ENCODE measurements at regions not wholly inside any gene's neighbourhood (a gene's known extent, or its start where the extent isn't known, plus 50 kb on each side); places are given as distances from the start of the nearest gene placed in this dataset.

DNA sequence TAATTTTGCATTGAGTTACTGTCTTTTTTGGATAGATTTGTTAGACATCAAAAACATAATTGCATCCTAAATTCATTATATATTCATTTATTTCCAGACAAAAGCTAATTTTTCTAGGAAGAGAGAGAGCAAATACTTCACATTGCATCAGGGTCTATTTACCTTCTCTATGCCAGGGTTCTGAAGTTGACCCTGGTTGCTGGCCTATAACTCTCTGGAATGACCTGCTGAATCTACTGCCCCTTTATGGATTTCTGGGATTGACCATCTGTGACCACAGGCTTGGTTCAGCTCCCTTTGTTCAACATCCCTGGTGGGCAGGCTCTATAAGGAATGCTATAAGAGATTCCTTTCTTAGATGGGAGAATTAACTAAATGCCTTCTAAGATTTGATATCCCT is 414.8 kb upstream of the STXBP6 start:
- no peak overlapping the region for H3T11ph ChIP-seq (ENCODE audit: low read length)
- H2BK120ac ChIP-seq (ENCODE audit: low read depth, low read length, poor library complexity, severe bottlenecking) = no peak overlapping the region
- no peak overlapping the region for H2AFZ ChIP-seq (ENCODE audit: low read length)
- H3K23ac ChIP-seq (ENCODE audit: insufficient read length, low read depth, low read length) = no peak overlapping the region
- H2BK20ac ChIP-seq (ENCODE audit: low read depth, low read length, poor library complexity, severe bottlenecking) = no peak overlapping the region
- Mint-ChIP-seq H3K27me3 (ENCODE audit: low read depth) (no peaks in the 10 kb centered on the region; the same call in 1 of the 2 replicates), H3K4me1 (peaks cover 23 to 29% of the 10 kb centered on the region in 2 experiments), H3K9me3 (no peaks in the 10 kb centered on the region; a peak in 2 of 5 replicates), H3K27ac (no peak overlapping the region), H3K36me3 (ENCODE audit: insufficient read depth in 1 of 3, low read depth in 3 of 3) (no peaks in the 10 kb centered on the region), H3K4me3 (no peak overlapping the region)
- H3K9ac ChIP-seq (ENCODE audit: extremely low read depth, insufficient read length, low read length) = no peak overlapping the region
- H2BK12ac ChIP-seq (ENCODE audit: insufficient read length, low read depth, low read length) = no peak overlapping the region
- no peak overlapping the region for H2BK5ac ChIP-seq (ENCODE audit: insufficient read length, low read length)
- H3K9me3 ChIP-seq (ENCODE audit: control insufficient read depth, low read depth, low read length) = no peaks in the 10 kb centered on the region
- H3K79me1 ChIP-seq (ENCODE audit: insufficient read depth, low read depth, low read length, poor library complexity, severe bottlenecking) = no peaks in the 10 kb centered on the region
- H4K5ac ChIP-seq (ENCODE audit: insufficient read length, low read depth, low read length) = no peak overlapping the region
- no peak overlapping the region for H3K4ac ChIP-seq (ENCODE audit: low read depth, low read length)
- no peak overlapping the region for H2BK15ac ChIP-seq (ENCODE audit: low read depth, low read length)
- no peaks in the 10 kb centered on the region for H3K23me2 ChIP-seq (ENCODE audit: insufficient read length, low read depth, low read length, poor library complexity, severe bottlenecking)
- H4K8ac ChIP-seq (replicated peaks; ENCODE audit: insufficient read length, low read depth, low read length) = no peak overlapping the region
- no peak overlapping the region for H3K14ac ChIP-seq (ENCODE audit: insufficient read depth, low read length)
- H3K79me2 ChIP-seq (ENCODE audit: insufficient read depth, low read length) = no peaks in the 10 kb centered on the region
- H2AK5ac ChIP-seq (ENCODE audit: insufficient read length, low read length) = no peak overlapping the region
- DNase-seq = no peak
- H4K91ac ChIP-seq (ENCODE audit: insufficient read length, low read depth, low read length) = no peak overlapping the region
- TF ChIP-seq, protein P1, sequence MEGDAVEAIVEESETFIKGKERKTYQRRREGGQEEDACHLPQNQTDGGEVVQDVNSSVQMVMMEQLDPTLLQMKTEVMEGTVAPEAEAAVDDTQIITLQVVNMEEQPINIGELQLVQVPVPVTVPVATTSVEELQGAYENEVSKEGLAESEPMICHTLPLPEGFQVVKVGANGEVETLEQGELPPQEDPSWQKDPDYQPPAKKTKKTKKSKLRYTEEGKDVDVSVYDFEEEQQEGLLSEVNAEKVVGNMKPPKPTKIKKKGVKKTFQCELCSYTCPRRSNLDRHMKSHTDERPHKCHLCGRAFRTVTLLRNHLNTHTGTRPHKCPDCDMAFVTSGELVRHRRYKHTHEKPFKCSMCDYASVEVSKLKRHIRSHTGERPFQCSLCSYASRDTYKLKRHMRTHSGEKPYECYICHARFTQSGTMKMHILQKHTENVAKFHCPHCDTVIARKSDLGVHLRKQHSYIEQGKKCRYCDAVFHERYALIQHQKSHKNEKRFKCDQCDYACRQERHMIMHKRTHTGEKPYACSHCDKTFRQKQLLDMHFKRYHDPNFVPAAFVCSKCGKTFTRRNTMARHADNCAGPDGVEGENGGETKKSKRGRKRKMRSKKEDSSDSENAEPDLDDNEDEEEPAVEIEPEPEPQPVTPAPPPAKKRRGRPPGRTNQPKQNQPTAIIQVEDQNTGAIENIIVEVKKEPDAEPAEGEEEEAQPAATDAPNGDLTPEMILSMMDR (conservative IDR thresholded peaks at IDR 0.05) = no peak
- peaks cover 2% of the 10 kb centered on the region; the same call in 1 of the 2 replicates for H3K4me1 ChIP-seq (ENCODE audit: insufficient read depth, low read length)
- H3K4me2 ChIP-seq (ENCODE audit: insufficient read depth, insufficient read length, low read length) = no peak overlapping the region
- H4K20me1 ChIP-seq (ENCODE audit: control insufficient read depth, insufficient read depth, insufficient read length) = no peaks in the 10 kb centered on the region
- H3K27me3 ChIP-seq (ENCODE audit: insufficient read depth, low read length) = no peaks in the 10 kb centered on the region
- H3K27ac ChIP-seq (ENCODE audit: insufficient read length, low read depth, low read length) = no peak overlapping the region
- no peak overlapping the region for H3K18ac ChIP-seq (ENCODE audit: insufficient read length, low read depth, low read length)
- no peak overlapping the region for H3K56ac ChIP-seq (ENCODE audit: insufficient read length, low read depth, low read length)
